ENCODE measurements at regions not wholly inside any gene's neighbourhood (a gene's known extent, or its start where the extent isn't known, plus 50 kb on each side); places are given as distances from the start of the nearest gene placed in this dataset.
"Not testable (repeated sequence)": the region's sequence is repeated elsewhere in the genome, so short reads cannot be mapped to it uniquely, and the experiment has no call there.

- Histone ChIP-seq H3K27me3 (no peaks in the 10 kb centered on the region), H3K4me3 (ENCODE audit: low read depth in 1 of 2, low read length in 1 of 2) (no peak overlapping the region), H3K36me3 (no peaks in the 10 kb centered on the region), H3K27ac (no peak overlapping the region), H3K4me1 (ENCODE audit: control insufficient read depth in 1 of 2, insufficient read depth in 1 of 2, low read depth in 1 of 2, low read length in 1 of 2) (no peaks in the 10 kb centered on the region), H3K9me3 (no peaks in the 10 kb centered on the region)
- no peak for TF ChIP-seq CTCF (IDR thresholded peaks at IDR 0.05)
These were observed 1142.7 kb upstream of the SLC39A10 start for GRCh38 chr2:194514281-194514680.

GRCh38 chr2:194511070-194511469 is 1146.0 kb upstream of the SLC39A10 start:
- H3K36me3 ChIP-seq; H3K4me3 ChIP-seq (ENCODE audit: low read depth in 1 of 2, low read length in 1 of 2); H3K4me1 ChIP-seq (ENCODE audit: control insufficient read depth in 1 of 2, insufficient read depth in 1 of 2, low read depth in 1 of 2, low read length in 1 of 2); H3K9me3 ChIP-seq; H3K27me3 ChIP-seq; H3K27ac ChIP-seq: not testable (repeated sequence)

- not testable (repeated sequence) for H3K36me3 ChIP-seq; H3K27me3 ChIP-seq; H3K9me3 ChIP-seq; H3K4me1 ChIP-seq (ENCODE audit: control insufficient read depth in 1 of 2, insufficient read depth in 1 of 2, low read depth in 1 of 2, low read length in 1 of 2); H3K27ac ChIP-seq; H3K4me3 ChIP-seq (ENCODE audit: low read depth in 1 of 2, low read length in 1 of 2)
These were observed 1152.2 kb upstream of the SLC39A10 start for GRCh38 chr2:194504876-194505275.

- Histone ChIP-seq H3K4me3 (ENCODE audit: low read depth in 1 of 2, low read length in 1 of 2) (no peak overlapping the region), H3K9me3 (no peaks in the 10 kb centered on the region), H3K27ac (no peak overlapping the region), H3K36me3 (no peaks in the 10 kb centered on the region), H3K27me3 (no peaks in the 10 kb centered on the region), H3K4me1 (ENCODE audit: control insufficient read depth in 1 of 2, insufficient read depth in 1 of 2, low read depth in 1 of 2, low read length in 1 of 2) (no peaks in the 10 kb centered on the region)
- no peak for TF ChIP-seq CTCF (IDR thresholded peaks at IDR 0.05)
These were observed 1162.0 kb upstream of the SLC39A10 start for GRCh38 chr2:194495046-194495445.

- no peak for TF ChIP-seq CTCF (IDR thresholded peaks at IDR 0.05)
- Histone ChIP-seq H3K27me3 (no peaks in the 10 kb centered on the region), H3K36me3 (no peaks in the 10 kb centered on the region), H3K4me3 (ENCODE audit: low read depth in 1 of 2, low read length in 1 of 2) (no peak overlapping the region), H3K9me3 (no peaks in the 10 kb centered on the region), H3K27ac (no peak overlapping the region), H3K4me1 (ENCODE audit: control insufficient read depth in 1 of 2, insufficient read depth in 1 of 2, low read depth in 1 of 2, low read length in 1 of 2) (no peaks in the 10 kb centered on the region)
These were observed 1162.6 kb upstream of the SLC39A10 start for GRCh38 chr2:194494401-194494800.

- TF ChIP-seq CTCF (IDR thresholded peaks at IDR 0.05) = no peak
- no peaks in the 10 kb centered on the region for H3K9me3 ChIP-seq
- no peak overlapping the region for H3K27ac ChIP-seq
- H3K4me1 ChIP-seq (ENCODE audit: control insufficient read depth in 1 of 2, insufficient read depth in 1 of 2, low read depth in 1 of 2, low read length in 1 of 2) = no peaks in the 10 kb centered on the region
- H3K27me3 ChIP-seq = no peaks in the 10 kb centered on the region
- no peak overlapping the region for H3K4me3 ChIP-seq (ENCODE audit: low read depth in 1 of 2, low read length in 1 of 2)
- H3K36me3 ChIP-seq = no peaks in the 10 kb centered on the region
These were observed 1165.5 kb upstream of the SLC39A10 start for GRCh38 chr2:194491409-194492115.
